CD4-positive, CD25-positive, alpha-beta regulatory T cell (primary cell): ENCODE measurements at regions not wholly inside any gene's neighbourhood (a gene's known extent, or its start where the extent isn't known, plus 50 kb on each side); places are given as distances from the start of the nearest gene placed in this dataset.

Experiments used
- ATAC-seq, 2 donors: fragments of 150-1000 bp; cut with Tn5 transposase; one replicate each; pipeline ENCODE4 v1.10.0; 2021; ENCODE audit warnings: low read depth in 2 of 2, moderate number of reproducible peaks in 2 of 2, moderate library complexity in 1 of 2
- DNase-seq, 3 donors: peaks; one replicate each; pipeline versions ENCODE4 v3.0.0 to v3.0.0-alpha.2; 2012 to 2022; ENCODE audit warnings: mixed read lengths in 1 of 3
- H3K27ac ChIP-seq: one replicate; pipeline ENCODE4 v1.7.0; 2013; ENCODE audit warnings: mild to moderate bottlenecking, low read length; ENCODE audit not compliant: insufficient read depth, poor library complexity, severe bottlenecking
- H3K27me3 ChIP-seq: one replicate; pipeline ENCODE4 v1.7.0; 2013; ENCODE audit warnings: low read length; ENCODE audit not compliant: control insufficient read depth, insufficient read depth
- H3K36me3 ChIP-seq: one replicate; pipeline ENCODE4 v1.7.0; 2013; ENCODE audit warnings: mild to moderate bottlenecking, low read length, moderate library complexity; ENCODE audit not compliant: control insufficient read depth, insufficient read depth
- H3K4me1 ChIP-seq: 2 replicates; pipeline ENCODE4 v1.7.0; 2013; ENCODE audit warnings: mild to moderate bottlenecking, low read length; ENCODE audit not compliant: insufficient read depth, control insufficient read depth, poor library complexity, severe bottlenecking
- H3K4me3 ChIP-seq: one replicate; pipeline ENCODE4 v1.7.0; 2013; ENCODE audit warnings: low read depth, mild to moderate bottlenecking, low read length, moderate library complexity
- H3K9me3 ChIP-seq, 2 experiments: 1 replicate in 1 of 2; 2 replicates in 1 of 2; pipeline ENCODE4 v1.7.0; 2013; ENCODE audit warnings: low read length in 2 of 2, mild to moderate bottlenecking in 1 of 2, moderate library complexity in 1 of 2; ENCODE audit not compliant: control insufficient read depth in 2 of 2
- H3K27ac Mint-ChIP-seq, 3 donors: one replicate each; pipeline ENCODE4 v1.8.0; 2020 to 2022; ENCODE audit warnings: mild to moderate bottlenecking in 3 of 3, mixed read lengths in 3 of 3, moderate library complexity in 2 of 3
- H3K27me3 Mint-ChIP-seq: one replicate; pipeline ENCODE4 v1.8.0; 2022; ENCODE audit warnings: mild to moderate bottlenecking, mixed read lengths
- H3K36me3 Mint-ChIP-seq: one replicate; pipeline ENCODE4 v1.8.0; 2020; ENCODE audit warnings: mixed read lengths
- H3K4me1 Mint-ChIP-seq, 4 donors: one replicate each; pipeline ENCODE4 v1.8.0; 2020 to 2022; ENCODE audit warnings: mixed read lengths in 4 of 4, mild to moderate bottlenecking in 1 of 4
- H3K4me3 Mint-ChIP-seq, 4 donors: one replicate each; pipeline ENCODE4 v1.8.0; 2020 to 2022; ENCODE audit warnings: mild to moderate bottlenecking in 4 of 4, mixed read lengths in 4 of 4, moderate library complexity in 3 of 4
- H3K9me3 Mint-ChIP-seq, 7 donors: one replicate each; pipeline ENCODE4 v1.8.0; 2020 to 2022; ENCODE audit warnings: mixed read lengths in 7 of 7, mild to moderate bottlenecking in 3 of 7, moderate library complexity in 2 of 7

DNA sequence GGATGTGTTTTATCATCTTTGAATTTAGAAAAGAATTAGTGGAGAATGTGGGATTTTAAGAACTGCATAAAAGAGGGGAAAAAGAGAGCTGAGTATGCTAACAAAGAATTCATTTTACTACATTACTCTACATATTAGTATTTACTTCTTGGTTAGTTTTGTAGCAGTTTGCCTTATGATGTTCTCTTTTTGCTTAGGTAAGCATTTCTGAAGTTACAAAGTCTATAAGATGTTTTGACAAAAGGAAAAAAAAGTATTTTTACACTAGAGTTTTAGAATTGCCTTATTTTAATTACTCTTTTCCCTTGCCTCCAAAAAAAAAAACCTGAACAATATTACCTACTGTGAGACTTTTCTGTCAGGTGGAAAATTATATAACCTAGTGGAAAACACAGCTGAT lies 739.5 kb upstream of the SLC39A10 start:
- no peak overlapping the region for H3K27ac Mint-ChIP-seq
- H3K27me3 Mint-ChIP-seq: no peaks in the 10 kb centered on the region
- no peak overlapping the region for H3K4me3 Mint-ChIP-seq
- no peaks in the 10 kb centered on the region for H3K36me3 Mint-ChIP-seq
- Histone ChIP-seq H3K9me3 (no peaks in the 10 kb centered on the region), H3K27me3 (no peaks in the 10 kb centered on the region), H3K27ac (no peak overlapping the region), H3K4me1 (no peaks in the 10 kb centered on the region), H3K4me3 (no peak overlapping the region), H3K36me3 (no peaks in the 10 kb centered on the region)
- DNase-seq (no peak), ATAC-seq (no peak)
- no peaks in the 10 kb centered on the region for H3K9me3 Mint-ChIP-seq
- H3K4me1 Mint-ChIP-seq: no peaks in the 10 kb centered on the region

GRCh38 chr2:194915485-194915884 lies 741.5 kb upstream of the SLC39A10 start:
- H3K27ac ChIP-seq: no peak overlapping the region
- Mint-ChIP-seq H3K36me3 (no peaks in the 10 kb centered on the region), H3K27ac (no peak overlapping the region), H3K9me3 (no peaks in the 10 kb centered on the region), H3K4me3 (no peak overlapping the region), H3K27me3 (no peaks in the 10 kb centered on the region), H3K4me1 (no peaks in the 10 kb centered on the region)
- no peak overlapping the region for H3K4me3 ChIP-seq
- H3K27me3 ChIP-seq: no peaks in the 10 kb centered on the region
- H3K4me1 ChIP-seq: no peaks in the 10 kb centered on the region
- no peak for ATAC-seq
- no peaks in the 10 kb centered on the region for H3K9me3 ChIP-seq
- DNase-seq: no peak
- H3K36me3 ChIP-seq: no peaks in the 10 kb centered on the region

DNA sequence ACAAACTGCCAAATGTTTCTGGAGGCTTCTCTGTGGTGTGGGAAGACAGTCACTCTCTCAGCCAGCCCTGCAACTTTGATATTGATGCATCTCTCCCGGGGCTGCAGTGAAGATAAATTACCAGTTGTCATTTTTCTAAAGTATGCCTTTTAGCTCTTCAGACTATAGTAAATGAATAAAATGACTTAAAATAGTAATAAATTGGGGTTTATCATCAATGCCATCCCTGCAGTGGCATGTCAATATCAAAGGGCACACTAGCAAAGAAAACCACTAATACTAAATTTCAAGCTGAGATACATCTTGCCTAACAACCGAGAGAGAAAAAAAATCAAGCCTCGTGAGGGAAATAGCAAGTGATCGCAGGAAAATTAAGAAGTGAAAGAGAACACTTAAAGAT lies 749.5 kb upstream of the SLC39A10 start:
- Histone ChIP-seq H3K9me3 (no peaks in the 10 kb centered on the region), H3K4me3 (no peak overlapping the region), H3K36me3 (no peaks in the 10 kb centered on the region), H3K27me3 (no peaks in the 10 kb centered on the region), H3K27ac (no peak overlapping the region), H3K4me1 (no peaks in the 10 kb centered on the region)
- Mint-ChIP-seq H3K27me3 (no peaks in the 10 kb centered on the region), H3K36me3 (no peaks in the 10 kb centered on the region), H3K9me3 (peaks cover 0 to 2% (median 0%) of the 10 kb centered on the region in 7 donors), H3K4me1 (no peaks in the 10 kb centered on the region), H3K4me3 (no peak overlapping the region), H3K27ac (no peak overlapping the region)
- no peak for DNase-seq
- no peak for ATAC-seq

DNA sequence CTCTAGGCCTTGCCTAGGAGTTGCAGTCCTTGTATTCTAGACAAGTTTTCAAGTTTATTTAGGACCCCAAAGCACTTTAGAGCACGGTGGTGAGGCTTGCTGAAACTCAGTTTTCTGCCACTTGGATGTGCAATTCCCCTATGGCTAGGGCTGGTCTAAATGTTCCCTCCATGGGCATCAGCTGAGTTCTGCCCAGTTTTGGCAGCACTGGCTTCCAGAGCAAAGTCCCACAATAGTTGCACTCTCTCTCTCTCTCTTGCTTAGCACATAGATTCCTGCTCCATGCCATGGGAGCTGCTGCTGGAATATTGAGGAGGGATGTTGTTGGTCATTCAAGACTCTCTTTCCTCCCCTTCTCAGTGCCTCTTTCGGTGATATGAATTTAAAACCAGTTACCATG lies 760.2 kb upstream of the SLC39A10 start:
- no peak for ATAC-seq
- H3K9me3 ChIP-seq: no peaks in the 10 kb centered on the region
- no peaks in the 10 kb centered on the region for H3K36me3 ChIP-seq
- peaks cover 2% of the 10 kb centered on the region for H3K27me3 ChIP-seq
- H3K27ac Mint-ChIP-seq: no peak overlapping the region
- no peak overlapping the region for H3K4me3 ChIP-seq
- H3K4me1 ChIP-seq: no peaks in the 10 kb centered on the region
- H3K27me3 Mint-ChIP-seq: peaks cover 5% of the 10 kb centered on the region
- no peak overlapping the region for H3K4me3 Mint-ChIP-seq
- no peak for DNase-seq
- no peaks in the 10 kb centered on the region for H3K36me3 Mint-ChIP-seq
- H3K9me3 Mint-ChIP-seq: peaks cover 0 to 8% (median 0%) of the 10 kb centered on the region in 7 donors
- H3K27ac ChIP-seq: no peak overlapping the region
- H3K4me1 Mint-ChIP-seq: no peaks in the 10 kb centered on the region

DNA sequence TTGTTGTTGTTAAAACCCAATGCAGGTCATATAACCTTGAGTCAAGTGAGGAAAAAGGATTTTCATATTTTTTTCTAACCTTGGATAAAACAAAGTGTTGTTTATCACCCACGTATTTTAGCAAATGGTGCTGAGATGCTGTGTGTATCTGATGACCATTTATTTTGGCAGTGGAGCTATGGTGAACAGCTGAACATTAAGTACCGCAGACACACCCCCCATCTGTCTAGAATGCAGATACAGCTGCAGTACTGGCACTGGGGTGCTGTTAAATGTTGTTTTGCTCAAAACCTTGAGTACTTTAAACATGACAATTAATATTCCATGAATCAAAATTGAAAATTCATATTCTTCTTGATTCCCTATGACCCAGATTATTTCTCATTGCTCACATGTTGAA lies 773.3 kb upstream of the SLC39A10 start:
- no peak for DNase-seq
- no peaks in the 10 kb centered on the region for H3K27me3 ChIP-seq
- no peak overlapping the region for H3K4me3 ChIP-seq
- H3K4me1 Mint-ChIP-seq: no peaks in the 10 kb centered on the region
- ATAC-seq: no peak
- H3K4me1 ChIP-seq: no peaks in the 10 kb centered on the region
- no peaks in the 10 kb centered on the region for H3K36me3 Mint-ChIP-seq
- no peaks in the 10 kb centered on the region for H3K36me3 ChIP-seq
- H3K9me3 Mint-ChIP-seq: peaks cover 0 to 2% (median 0%) of the 10 kb centered on the region in 7 donors
- no peak overlapping the region for H3K4me3 Mint-ChIP-seq
- no peaks in the 10 kb centered on the region for H3K27me3 Mint-ChIP-seq
- H3K9me3 ChIP-seq: no peaks in the 10 kb centered on the region
- no peak overlapping the region for H3K27ac Mint-ChIP-seq
- no peak overlapping the region for H3K27ac ChIP-seq

DNA sequence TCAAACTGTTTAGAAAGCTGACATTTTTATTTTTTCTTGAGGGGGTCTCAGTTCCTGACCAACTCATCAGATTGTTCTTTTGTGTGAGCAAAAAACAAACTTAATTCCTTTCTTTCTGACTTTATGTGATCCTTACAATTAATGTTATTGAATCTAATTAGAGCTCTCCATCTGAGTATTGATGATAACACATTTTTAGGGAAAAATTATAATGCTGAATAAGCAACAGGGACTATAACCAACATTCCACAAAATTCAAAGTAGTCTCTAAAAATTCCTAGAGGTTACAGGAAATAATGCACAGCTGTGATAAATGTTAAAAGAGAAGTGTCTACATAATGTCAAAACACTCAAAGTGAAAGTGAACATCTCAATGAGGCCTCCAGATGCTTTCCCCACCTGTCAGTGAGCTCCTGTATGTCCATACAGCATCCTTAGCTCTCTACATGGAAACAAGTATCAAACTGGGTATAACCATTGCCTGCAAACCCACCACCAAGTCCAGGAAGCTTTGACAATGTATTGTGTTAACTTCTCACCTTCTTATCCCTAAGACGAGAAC lies 786.0 kb upstream of the SLC39A10 start:
- Histone ChIP-seq H3K27me3 (no peaks in the 10 kb centered on the region), H3K27ac (no peak overlapping the region), H3K4me3 (no peak overlapping the region), H3K9me3 (no peaks in the 10 kb centered on the region), H3K4me1 (no peaks in the 10 kb centered on the region), H3K36me3 (no peaks in the 10 kb centered on the region)
- Mint-ChIP-seq H3K27ac (no peak overlapping the region), H3K4me3 (no peak overlapping the region), H3K27me3 (no peaks in the 10 kb centered on the region), H3K4me1 (no peaks in the 10 kb centered on the region), H3K9me3 (no peaks in the 10 kb centered on the region), H3K36me3 (no peaks in the 10 kb centered on the region)
- ATAC-seq (no peak), DNase-seq (no peak)

DNA sequence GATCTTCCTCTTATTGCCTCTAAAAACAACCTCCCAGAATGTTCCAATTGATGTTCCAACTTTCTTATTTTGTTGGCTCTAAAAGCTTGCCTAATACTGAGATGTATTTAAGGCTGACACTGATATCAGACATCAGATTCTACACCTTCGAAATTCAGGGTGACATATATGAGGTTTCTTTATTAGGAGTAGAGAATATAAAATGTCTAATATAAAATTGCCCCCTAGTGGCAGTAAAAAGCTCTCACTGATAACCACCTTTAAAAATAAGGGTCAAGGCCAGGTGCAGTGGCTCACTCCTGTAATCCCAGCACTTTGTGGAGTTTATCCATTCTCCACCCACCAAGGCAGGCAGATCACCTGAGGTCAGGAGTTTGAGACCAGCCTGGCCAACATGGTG lies 789.7 kb upstream of the SLC39A10 start:
- Histone ChIP-seq H3K36me3 (no peaks in the 10 kb centered on the region), H3K4me1 (no peaks in the 10 kb centered on the region), H3K27ac (no peak overlapping the region), H3K9me3 (no peaks in the 10 kb centered on the region), H3K27me3 (no peaks in the 10 kb centered on the region), H3K4me3 (no peak overlapping the region)
- no peaks in the 10 kb centered on the region for H3K27me3 Mint-ChIP-seq
- ATAC-seq: no peak
- H3K27ac Mint-ChIP-seq: no peak overlapping the region
- H3K4me1 Mint-ChIP-seq: no peaks in the 10 kb centered on the region
- no peak overlapping the region for H3K4me3 Mint-ChIP-seq
- no peaks in the 10 kb centered on the region for H3K9me3 Mint-ChIP-seq
- H3K36me3 Mint-ChIP-seq: no peaks in the 10 kb centered on the region
- peak in 1 of 3 donors; percentile 4 for DNase-seq

DNA sequence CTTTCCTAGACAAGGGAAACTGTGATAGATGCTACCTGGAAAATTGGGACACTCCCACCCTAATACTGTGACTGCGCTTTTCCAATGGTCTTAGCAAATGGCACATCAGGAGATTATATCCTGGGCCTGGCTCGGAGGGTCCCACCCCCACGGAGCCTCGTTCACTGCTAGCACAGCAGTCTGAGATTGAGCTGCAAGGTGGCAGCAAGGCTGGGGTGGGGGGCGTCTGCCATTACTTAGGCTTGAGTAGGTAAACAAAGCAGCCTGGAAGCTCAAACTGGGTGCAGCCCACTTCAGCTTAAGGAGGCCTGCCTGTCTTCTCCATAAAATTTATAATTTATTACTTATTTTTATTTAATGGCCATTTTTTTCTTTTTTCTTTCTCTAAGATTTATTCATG lies 802.1 kb upstream of the SLC39A10 start:
- no peak overlapping the region for H3K27ac Mint-ChIP-seq
- H3K27ac ChIP-seq: no peak overlapping the region
- no peaks in the 10 kb centered on the region for H3K36me3 ChIP-seq
- no peaks in the 10 kb centered on the region for H3K4me1 ChIP-seq
- no peaks in the 10 kb centered on the region for H3K36me3 Mint-ChIP-seq
- no peak for ATAC-seq
- H3K27me3 Mint-ChIP-seq: no peaks in the 10 kb centered on the region
- H3K4me3 ChIP-seq: no peak overlapping the region
- no peaks in the 10 kb centered on the region for H3K4me1 Mint-ChIP-seq
- no peak for DNase-seq
- H3K9me3 Mint-ChIP-seq: peaks cover 0 to 7% (median 2%) of the 10 kb centered on the region in 7 donors
- no peaks in the 10 kb centered on the region for H3K9me3 ChIP-seq
- H3K4me3 Mint-ChIP-seq: no peak overlapping the region
- no peaks in the 10 kb centered on the region for H3K27me3 ChIP-seq
